ENCODE measurements at regions not wholly inside any gene's neighbourhood (a gene's known extent, or its start where the extent isn't known, plus 50 kb on each side); places are given as distances from the start of the nearest gene placed in this dataset.
A peak's percentile ranks its signal among the peaks of the same experiment; 100 is the strongest.

- Histone ChIP-seq H3K4me3 (ENCODE audit: low read depth, low read length) (no peak overlapping the region), H3K27me3 (ENCODE audit: control insufficient read depth, insufficient read depth, low read length) (no peaks in the 10 kb centered on the region), H3K36me3 (ENCODE audit: control insufficient read depth, insufficient read depth, low read length) (no peaks in the 10 kb centered on the region)
- FAIRE-seq = no peak
- no peak for DNase-seq (ENCODE audit: low read depth)
- TF ChIP-seq CTCF (IDR thresholded peaks at IDR 0.05; ENCODE audit: insufficient read depth, low read length, severe bottlenecking) = no peak
Measured at GRCh38 chr10:28149746-28150145, 150.9 kb upstream of the ODAD2 start.

GRCh38 chr10:28147706-28148105, 148.8 kb upstream of the ODAD2 start:
- Histone ChIP-seq H3K4me3 (ENCODE audit: low read depth, low read length) (no peak overlapping the region), H3K27me3 (ENCODE audit: control insufficient read depth, insufficient read depth, low read length) (no peaks in the 10 kb centered on the region), H3K36me3 (ENCODE audit: control insufficient read depth, insufficient read depth, low read length) (no peaks in the 10 kb centered on the region)
- no peak for DNase-seq (ENCODE audit: low read depth)
- no peak for TF ChIP-seq CTCF (IDR thresholded peaks at IDR 0.05; ENCODE audit: insufficient read depth, low read length, severe bottlenecking)
- FAIRE-seq = no peak

GRCh38 chr10:28139138-28139537, 140.3 kb upstream of the ODAD2 start:
- Histone ChIP-seq H3K4me3 (ENCODE audit: low read depth, low read length) (no peak overlapping the region), H3K27me3 (ENCODE audit: control insufficient read depth, insufficient read depth, low read length) (no peaks in the 10 kb centered on the region), H3K36me3 (ENCODE audit: control insufficient read depth, insufficient read depth, low read length) (no peaks in the 10 kb centered on the region)
- FAIRE-seq (no peak), DNase-seq (ENCODE audit: low read depth) (peak; percentile 9)
- no peak for TF ChIP-seq CTCF (IDR thresholded peaks at IDR 0.05; ENCODE audit: insufficient read depth, low read length, severe bottlenecking)

- Histone ChIP-seq H3K36me3 (ENCODE audit: control insufficient read depth, insufficient read depth, low read length) (no peaks in the 10 kb centered on the region), H3K27me3 (ENCODE audit: control insufficient read depth, insufficient read depth, low read length) (no peaks in the 10 kb centered on the region), H3K4me3 (ENCODE audit: low read depth, low read length) (no peak overlapping the region)
- DNase-seq (ENCODE audit: low read depth) (no peak), FAIRE-seq (no peak)
- TF ChIP-seq CTCF (IDR thresholded peaks at IDR 0.05; ENCODE audit: insufficient read depth, low read length, severe bottlenecking) = no peak
Measured at GRCh38 chr10:28137907-28138880, 139.3 kb upstream of the ODAD2 start.

- Histone ChIP-seq H3K36me3 (ENCODE audit: control insufficient read depth, insufficient read depth, low read length) (no peaks in the 10 kb centered on the region), H3K4me3 (ENCODE audit: low read depth, low read length) (no peak overlapping the region), H3K27me3 (ENCODE audit: control insufficient read depth, insufficient read depth, low read length) (no peaks in the 10 kb centered on the region)
- DNase-seq (ENCODE audit: low read depth) (no peak), FAIRE-seq (no peak)
- no peak for TF ChIP-seq CTCF (IDR thresholded peaks at IDR 0.05; ENCODE audit: insufficient read depth, low read length, severe bottlenecking)
Measured at GRCh38 chr10:28135258-28135657, 136.4 kb upstream of the ODAD2 start.

Measured in bronchial epithelial cell (primary cell).